ENCODE measurements at regions not wholly inside any gene's neighbourhood (a gene's known extent, or its start where the extent isn't known, plus 50 kb on each side); places are given as distances from the start of the nearest gene placed in this dataset.
"Not testable (repeated sequence)": the region's sequence is repeated elsewhere in the genome, so short reads cannot be mapped to it uniquely, and the experiment has no call there.

DNA sequence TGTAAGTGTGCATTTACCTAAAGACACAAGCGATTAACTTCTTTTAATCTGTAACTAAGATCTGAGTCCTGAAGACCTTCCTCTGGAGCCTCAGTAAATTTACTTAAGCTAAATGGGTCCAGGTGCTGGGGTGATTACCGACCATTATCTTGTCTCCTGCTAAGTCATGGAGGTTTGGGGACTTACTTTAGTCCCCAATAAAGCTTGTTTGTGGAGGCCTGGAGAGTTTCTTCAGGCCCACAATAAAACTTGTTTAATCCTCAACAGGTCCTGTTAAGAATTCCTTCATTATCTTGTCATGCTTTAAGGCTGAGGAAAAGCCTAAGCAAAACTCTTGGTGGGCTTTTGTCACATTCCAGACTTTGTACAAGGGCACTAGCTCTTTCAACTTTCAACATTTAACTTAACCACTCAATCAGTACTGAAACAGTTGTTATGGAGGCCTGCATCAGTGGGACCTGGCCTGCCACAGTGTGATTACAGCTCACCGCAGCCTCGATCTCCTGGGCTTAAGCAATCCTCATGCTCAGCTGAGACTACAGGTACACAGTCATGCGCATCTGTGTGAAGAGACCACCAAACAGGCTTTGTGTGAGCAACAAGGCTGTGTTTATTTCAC lies 84.0 kb downstream of the FMO4 start:
- no peak overlapping the region for H3K27ac Mint-ChIP-seq
- H3K9me3 Mint-ChIP-seq: peaks cover 4% of the 10 kb centered on the region
- no peak overlapping the region for H2AFZ ChIP-seq (replicated peaks)
- H3K4me3 ChIP-seq: no peak overlapping the region
- H3K4me2 ChIP-seq: peak overlapping the region; percentile 32
- H3K27me3 ChIP-seq: no peaks in the 10 kb centered on the region
- no peaks in the 10 kb centered on the region for H4K20me1 ChIP-seq (ENCODE audit: low read depth)
- no peaks in the 10 kb centered on the region for H3K9me3 ChIP-seq (ENCODE audit: low read depth)
- peak overlapping the region; percentile 90 for H3K27ac ChIP-seq
- H3K4me1 Mint-ChIP-seq: peaks cover 8% of the 10 kb centered on the region
- peaks cover 25% of the 10 kb centered on the region for H3F3A ChIP-seq (ENCODE audit: low read depth)
- H3K79me2 ChIP-seq (ENCODE audit: low read depth): no peaks in the 10 kb centered on the region
- H3K9ac ChIP-seq: no peak overlapping the region
- no peaks in the 10 kb centered on the region for H3K36me3 Mint-ChIP-seq
- H3K27me3 Mint-ChIP-seq (ENCODE audit: insufficient read depth, low read depth): peaks cover 3% of the 10 kb centered on the region
- H3K4me1 ChIP-seq: peaks cover 22% of the 10 kb centered on the region
- TF ChIP-seq EZH2phosphoT487 (IDR thresholded peaks at IDR 0.05): no peak
- TF ChIP-seq, protein P1, sequence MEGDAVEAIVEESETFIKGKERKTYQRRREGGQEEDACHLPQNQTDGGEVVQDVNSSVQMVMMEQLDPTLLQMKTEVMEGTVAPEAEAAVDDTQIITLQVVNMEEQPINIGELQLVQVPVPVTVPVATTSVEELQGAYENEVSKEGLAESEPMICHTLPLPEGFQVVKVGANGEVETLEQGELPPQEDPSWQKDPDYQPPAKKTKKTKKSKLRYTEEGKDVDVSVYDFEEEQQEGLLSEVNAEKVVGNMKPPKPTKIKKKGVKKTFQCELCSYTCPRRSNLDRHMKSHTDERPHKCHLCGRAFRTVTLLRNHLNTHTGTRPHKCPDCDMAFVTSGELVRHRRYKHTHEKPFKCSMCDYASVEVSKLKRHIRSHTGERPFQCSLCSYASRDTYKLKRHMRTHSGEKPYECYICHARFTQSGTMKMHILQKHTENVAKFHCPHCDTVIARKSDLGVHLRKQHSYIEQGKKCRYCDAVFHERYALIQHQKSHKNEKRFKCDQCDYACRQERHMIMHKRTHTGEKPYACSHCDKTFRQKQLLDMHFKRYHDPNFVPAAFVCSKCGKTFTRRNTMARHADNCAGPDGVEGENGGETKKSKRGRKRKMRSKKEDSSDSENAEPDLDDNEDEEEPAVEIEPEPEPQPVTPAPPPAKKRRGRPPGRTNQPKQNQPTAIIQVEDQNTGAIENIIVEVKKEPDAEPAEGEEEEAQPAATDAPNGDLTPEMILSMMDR (IDR thresholded peaks at IDR 0.05): no peak
- TF ChIP-seq EZH2 (IDR thresholded peaks at IDR 0.05): no peak
- DNase-seq (ENCODE audit: low spot score): peak; percentile 6
- H3K36me3 ChIP-seq: no peaks in the 10 kb centered on the region
- no peak overlapping the region for H3K4me3 Mint-ChIP-seq

DNA sequence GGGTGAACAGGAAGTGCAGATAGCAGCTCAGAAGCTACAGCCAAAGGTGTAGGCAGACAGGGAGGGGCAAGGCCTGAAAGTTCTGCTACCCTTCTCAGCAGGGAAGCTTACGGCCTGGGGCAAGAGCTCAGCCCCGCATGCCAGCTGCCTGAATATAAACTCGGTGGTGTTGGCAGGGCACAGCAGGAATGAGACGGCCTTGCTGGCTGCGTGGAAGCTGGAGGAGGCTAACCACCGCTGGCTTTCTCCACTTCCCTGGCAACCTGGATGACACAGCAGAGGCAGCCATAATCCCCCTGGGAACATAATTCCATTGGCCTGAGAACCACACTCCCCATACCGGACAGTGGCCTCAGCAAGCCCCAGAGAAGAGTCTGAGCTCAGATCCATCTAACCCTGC lies 81.9 kb upstream of the PRRC2C start:
- H3F3A ChIP-seq (ENCODE audit: low read depth): peaks cover 10% of the 10 kb centered on the region
- TF ChIP-seq EZH2phosphoT487 (IDR thresholded peaks at IDR 0.05): no peak
- TF ChIP-seq, protein P1 (IDR thresholded peaks at IDR 0.05): no peak
- TF ChIP-seq EZH2 (IDR thresholded peaks at IDR 0.05): no peak
- H3K4me2 ChIP-seq: no peak overlapping the region
- no peak for DNase-seq (ENCODE audit: low spot score)
- peaks cover 6% of the 10 kb centered on the region for H3K4me1 ChIP-seq
- H3K4me3 ChIP-seq: no peak overlapping the region
- H3K9me3 ChIP-seq (ENCODE audit: low read depth): no peaks in the 10 kb centered on the region
- no peaks in the 10 kb centered on the region for H3K36me3 ChIP-seq
- H3K79me2 ChIP-seq (ENCODE audit: low read depth): no peaks in the 10 kb centered on the region
- H3K27me3 ChIP-seq: no peaks in the 10 kb centered on the region
- no peaks in the 10 kb centered on the region for H4K20me1 ChIP-seq (ENCODE audit: low read depth)
- peak overlapping the region; percentile 15 for H2AFZ ChIP-seq (replicated peaks)
- Mint-ChIP-seq H3K27me3 (ENCODE audit: insufficient read depth, low read depth) (peaks cover 9% of the 10 kb centered on the region), H3K36me3 (no peaks in the 10 kb centered on the region), H3K4me1 (peaks cover 11% of the 10 kb centered on the region), H3K27ac (no peak overlapping the region), H3K4me3 (no peak overlapping the region), H3K9me3 (peaks cover 23% of the 10 kb centered on the region)
- H3K27ac ChIP-seq: no peak overlapping the region
- no peak overlapping the region for H3K9ac ChIP-seq

DNA sequence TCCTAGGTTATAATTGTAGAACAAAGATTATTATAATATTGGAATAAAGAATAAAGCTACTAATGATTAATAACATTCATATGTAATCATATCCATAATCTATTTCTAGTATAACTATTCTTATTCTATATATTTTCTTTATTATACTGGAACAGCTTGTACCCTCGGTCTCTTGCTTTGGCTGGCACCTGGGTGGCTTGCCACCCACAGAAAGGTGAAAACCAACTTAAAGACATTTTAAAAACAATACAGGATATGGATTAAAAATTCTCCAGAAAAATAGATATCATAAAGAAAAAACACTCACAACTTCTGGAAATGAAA lies 80.0 kb upstream of the PRRC2C start:
- no peak for DNase-seq (ENCODE audit: low spot score)
- no peaks in the 10 kb centered on the region for H3K36me3 ChIP-seq
- H3K36me3 Mint-ChIP-seq: no peaks in the 10 kb centered on the region
- peaks cover 5% of the 10 kb centered on the region for H3K4me1 ChIP-seq
- H3K9me3 ChIP-seq (ENCODE audit: low read depth): no peaks in the 10 kb centered on the region
- no peaks in the 10 kb centered on the region for H3K79me2 ChIP-seq (ENCODE audit: low read depth)
- H3K9me3 Mint-ChIP-seq: peaks cover 24% of the 10 kb centered on the region
- TF ChIP-seq EZH2phosphoT487 (IDR thresholded peaks at IDR 0.05): no peak
- TF ChIP-seq EZH2 (IDR thresholded peaks at IDR 0.05): no peak
- TF ChIP-seq, protein P1 (IDR thresholded peaks at IDR 0.05): no peak
- no peak overlapping the region for H3K4me3 ChIP-seq
- peaks cover 11% of the 10 kb centered on the region for H3K4me1 Mint-ChIP-seq
- H3K27me3 ChIP-seq: no peaks in the 10 kb centered on the region
- no peaks in the 10 kb centered on the region for H3F3A ChIP-seq (ENCODE audit: low read depth)
- H3K4me3 Mint-ChIP-seq: no peak overlapping the region
- H4K20me1 ChIP-seq (ENCODE audit: low read depth): no peaks in the 10 kb centered on the region
- no peak overlapping the region for H3K9ac ChIP-seq
- H3K27ac Mint-ChIP-seq: no peak overlapping the region
- no peak overlapping the region for H3K4me2 ChIP-seq
- no peak overlapping the region for H2AFZ ChIP-seq (replicated peaks)
- H3K27ac ChIP-seq: no peak overlapping the region
- peaks cover 13% of the 10 kb centered on the region for H3K27me3 Mint-ChIP-seq (ENCODE audit: insufficient read depth, low read depth)

DNA sequence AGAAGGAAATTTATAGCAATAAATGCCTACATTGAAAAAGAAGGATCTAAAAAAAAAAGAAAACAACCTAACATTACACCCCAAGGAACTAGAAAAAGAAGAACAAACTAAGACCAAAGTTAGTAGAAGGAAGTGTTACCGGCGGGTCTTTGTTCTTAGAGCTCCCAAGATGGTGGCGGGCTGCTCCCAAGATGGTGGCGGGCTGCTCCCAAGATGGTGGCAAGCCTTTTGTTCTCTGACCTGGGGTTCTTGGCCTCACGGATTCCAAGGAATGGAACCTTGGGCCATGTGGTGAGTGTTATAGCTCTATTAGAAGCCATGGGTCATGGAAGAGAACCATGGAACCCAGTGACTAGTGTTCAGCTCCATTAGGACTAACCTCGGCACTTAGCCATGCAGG lies 71.8 kb upstream of the PRRC2C start:
- peaks cover 23% of the 10 kb centered on the region for H3K9me3 Mint-ChIP-seq
- H3K27ac ChIP-seq; H3K4me3 ChIP-seq; H3K4me2 ChIP-seq; H3K9me3 ChIP-seq (ENCODE audit: low read depth); H3K36me3 Mint-ChIP-seq; H2AFZ ChIP-seq (replicated peaks); H3K27me3 Mint-ChIP-seq (ENCODE audit: insufficient read depth, low read depth); H3K4me1 Mint-ChIP-seq; H3K9ac ChIP-seq; H3K36me3 ChIP-seq; H3F3A ChIP-seq (ENCODE audit: low read depth); H3K27me3 ChIP-seq; H4K20me1 ChIP-seq (ENCODE audit: low read depth); H3K4me3 Mint-ChIP-seq; H3K27ac Mint-ChIP-seq; H3K79me2 ChIP-seq (ENCODE audit: low read depth); H3K4me1 ChIP-seq; DNase-seq (ENCODE audit: low spot score): not testable (repeated sequence)
